GM23248 (cell line): ENCODE measurements at regions not wholly inside any gene's neighbourhood (a gene's known extent, or its start where the extent isn't known, plus 50 kb on each side); places are given as distances from the start of the nearest gene placed in this dataset.

Experiments
- DNase-seq: peaks from one replicate; pipeline ENCODE4 v3.0.0-alpha.2; 2015
- H2AFZ ChIP-seq: fragments of 200-600 bp; sonication (generic); 2 replicates; pipeline ENCODE4 v1.6.1; 2016; ENCODE audit warnings: antibody characterized with exemption
- H3F3A ChIP-seq: fragments of 200-600 bp; sonication (generic); 2 replicates; pipeline ENCODE4 v1.6.1; 2016; ENCODE audit warnings: mild to moderate bottlenecking, antibody characterized with exemption, mixed run types; ENCODE audit not compliant: insufficient read depth
- H3K27ac ChIP-seq: fragments of 200-600 bp; sonication (generic); 2 replicates; pipeline ENCODE4 v1.5.1; 2016; ENCODE audit warnings: mild to moderate bottlenecking
- H3K27me3 ChIP-seq: fragments of 200-600 bp; sonication (generic); replicated peaks from 2 replicates; pipeline ENCODE4 v1.6.1; 2016; ENCODE audit warnings: mild to moderate bottlenecking; ENCODE audit not compliant: insufficient read depth
- H3K36me3 ChIP-seq: fragments of 200-600 bp; sonication (generic); 2 replicates; pipeline ENCODE4 v1.6.1; 2016; ENCODE audit warnings: low read depth, mild to moderate bottlenecking
- H3K4me1 ChIP-seq: fragments of 200-600 bp; sonication (generic); 2 replicates; pipeline ENCODE4 v1.6.1; 2016; ENCODE audit warnings: mild to moderate bottlenecking; ENCODE audit not compliant: insufficient read depth
- H3K4me2 ChIP-seq: fragments of 200-600 bp; sonication (generic); one replicate; pipeline ENCODE4 v1.6.1; 2016; ENCODE audit warnings: mild to moderate bottlenecking; ENCODE audit not compliant: unreplicated experiment
- H3K4me3 ChIP-seq: fragments of 200-600 bp; sonication (generic); 2 replicates; pipeline ENCODE4 v1.5.1; 2016; ENCODE audit warnings: mild to moderate bottlenecking
- H3K79me2 ChIP-seq: fragments of 200-600 bp; sonication (generic); 2 replicates; pipeline ENCODE4 v1.6.1; 2016; ENCODE audit warnings: mild to moderate bottlenecking; ENCODE audit not compliant: insufficient read depth
- H3K9ac ChIP-seq: fragments of 200-600 bp; sonication (generic); 2 replicates; pipeline ENCODE4 v1.6.1; 2016; ENCODE audit warnings: mild to moderate bottlenecking
- H3K9me2 ChIP-seq: fragments of 200-600 bp; sonication (generic); 2 replicates; pipeline ENCODE4 v1.6.1; 2016; ENCODE audit warnings: mixed run types, mild to moderate bottlenecking, moderate library complexity; ENCODE audit not compliant: insufficient read depth
- H3K9me3 ChIP-seq: fragments of 200-600 bp; sonication (generic); one replicate; pipeline ENCODE4 v1.6.1; 2017; ENCODE audit warnings: low read depth
- H4K20me1 ChIP-seq: fragments of 200-600 bp; sonication (generic); 2 replicates; pipeline ENCODE4 v1.6.0; 2016; ENCODE audit not compliant: insufficient read depth
- EZH2 ChIP-seq: fragments of 200-600 bp; sonication (generic); IDR thresholded peaks from 2 replicates; pipeline ENCODE4 v1.6.1; 2018; ENCODE audit warnings: antibody characterized with exemption, mild to moderate bottlenecking; ENCODE audit not compliant: insufficient read depth, poor library complexity, severe bottlenecking
- EZH2phosphoT487 ChIP-seq: fragments of 200-600 bp; sonication (generic); IDR thresholded peaks from 2 replicates; pipeline ENCODE4 v1.6.1; 2018; ENCODE audit warnings: antibody characterized with exemption, moderate library complexity, mild to moderate bottlenecking, low read depth; ENCODE audit not compliant: insufficient read depth
- WGBS, 2 experiments: methylation state at CpG; one replicate each; pipeline ENCODE4 v1.1.6; 2015 to 2017; ENCODE audit warnings: low lambda C conversion rate in 2 of 2, low coverage in 1 of 2; ENCODE audit errors: missing lambda C conversion rate in 2 of 2; 5-methylcytosine and 5-hydroxymethylcytosine counted together
- in situ Hi-C: fragments of 300-500 bp; cut with MboI; formaldehyde crosslinking; loops from 2 replicates; pipeline ENCODE4 v1.15.0; 2020

- Histone ChIP-seq H3K4me3 (no peak overlapping the region), H3K36me3 (no peaks in the 10 kb centered on the region), H2AFZ (no peak overlapping the region), H3K4me2 (no peak overlapping the region), H3K27ac (no peak overlapping the region), H3K79me2 (no peaks in the 10 kb centered on the region), H3K4me1 (peaks cover 22% of the 10 kb centered on the region), H4K20me1 (no peaks in the 10 kb centered on the region), H3F3A (peaks cover 13% of the 10 kb centered on the region), H3K9ac (no peak overlapping the region), H3K9me3 (no peaks in the 10 kb centered on the region), H3K9me2 (no peaks in the 10 kb centered on the region), H3K27me3 (no peaks in the 10 kb centered on the region)
- DNase-seq: no peak
- TF ChIP-seq EZH2: no peak
- no peak for TF ChIP-seq EZH2phosphoT487
- WGBS, 2 experiments: 88 to 92% methylated on average over 20 of the region's 20 CpGs
- in situ Hi-C loops: no loop called here
Observed at GRCh38 chr15:100763835-100764750, 115.5 kb upstream of the ALDH1A3 start.

GRCh38 chr15:100764778-100765466 is 114.7 kb upstream of the ALDH1A3 start:
- H3F3A ChIP-seq: peaks cover 6% of the 10 kb centered on the region
- peaks cover 14% of the 10 kb centered on the region for H3K4me1 ChIP-seq
- no peak overlapping the region for H3K4me3 ChIP-seq
- peak; percentile 49 for DNase-seq
- in situ Hi-C loops: no loop called here
- H3K27ac ChIP-seq: no peak overlapping the region
- H3K36me3 ChIP-seq: no peaks in the 10 kb centered on the region
- H3K79me2 ChIP-seq: no peaks in the 10 kb centered on the region
- no peak overlapping the region for H3K9ac ChIP-seq
- no peaks in the 10 kb centered on the region for H3K9me3 ChIP-seq
- no peak overlapping the region for H3K4me2 ChIP-seq
- no peak for TF ChIP-seq EZH2phosphoT487
- TF ChIP-seq EZH2: no peak
- WGBS, 2 experiments: 76 to 77% methylated on average over 9 of the region's 9 CpGs
- no peaks in the 10 kb centered on the region for H4K20me1 ChIP-seq
- H3K27me3 ChIP-seq: no peaks in the 10 kb centered on the region
- no peaks in the 10 kb centered on the region for H3K9me2 ChIP-seq
- no peak overlapping the region for H2AFZ ChIP-seq

GRCh38 chr15:100765467-100766241 is 114.0 kb upstream of the ALDH1A3 start:
- H3K9me3 ChIP-seq: no peaks in the 10 kb centered on the region
- peaks cover 9% of the 10 kb centered on the region; the same call in 1 of the 2 replicates for H3K4me1 ChIP-seq
- in situ Hi-C loops: no loop called here
- no peaks in the 10 kb centered on the region for H4K20me1 ChIP-seq
- H3K9me2 ChIP-seq: no peaks in the 10 kb centered on the region
- no peak overlapping the region for H3K4me2 ChIP-seq
- H2AFZ ChIP-seq: 0 out of 2 replicates have a peak overlapping the region, but pooled peaks have one; percentile 53
- no peak overlapping the region for H3K4me3 ChIP-seq
- H3K9ac ChIP-seq: no peak overlapping the region
- no peaks in the 10 kb centered on the region for H3K36me3 ChIP-seq
- no peaks in the 10 kb centered on the region for H3K79me2 ChIP-seq
- DNase-seq: no peak
- H3F3A ChIP-seq: no peaks in the 10 kb centered on the region
- no peaks in the 10 kb centered on the region for H3K27me3 ChIP-seq
- WGBS, 2 experiments: 43 to 52% methylated on average over 20 to 24 of the region's 24 CpGs
- no peak overlapping the region for H3K27ac ChIP-seq
- no peak for TF ChIP-seq EZH2

- TF ChIP-seq EZH2phosphoT487: no peak
- TF ChIP-seq EZH2: no peak
- H3K9me3 ChIP-seq: no peaks in the 10 kb centered on the region
- H3K27ac ChIP-seq: no peak overlapping the region
- in situ Hi-C loops: no loop called here
- H4K20me1 ChIP-seq: no peaks in the 10 kb centered on the region
- H3K36me3 ChIP-seq: no peaks in the 10 kb centered on the region
- no peaks in the 10 kb centered on the region for H3K27me3 ChIP-seq
- no peak overlapping the region for H3K4me2 ChIP-seq
- WGBS, 2 experiments: 39 to 44% methylated on average over 13 of the region's 13 CpGs
- no peak overlapping the region for H3K4me3 ChIP-seq
- H3K79me2 ChIP-seq: no peaks in the 10 kb centered on the region
- peaks cover 9% of the 10 kb centered on the region; the same call in 1 of the 2 replicates for H3K4me1 ChIP-seq
- H3K9me2 ChIP-seq: no peaks in the 10 kb centered on the region
- no peaks in the 10 kb centered on the region for H3F3A ChIP-seq
- DNase-seq: no peak
- H3K9ac ChIP-seq: no peak overlapping the region
- H2AFZ ChIP-seq: peak overlapping the region; percentile 53; the same call in 1 of the 2 replicates
Observed at GRCh38 chr15:100766243-100767000, 113.2 kb upstream of the ALDH1A3 start.
